ENCODE measurements at regions not wholly inside any gene's neighbourhood (a gene's known extent, or its start where the extent isn't known, plus 50 kb on each side); places are given as distances from the start of the nearest gene placed in this dataset.
A peak's percentile ranks its signal among the peaks of the same experiment; 100 is the strongest.

- H3K4me3 ChIP-seq (ENCODE audit: low read depth, poor library complexity, severe bottlenecking) = no peak overlapping the region
- 93% methylated on average over 8 of the region's 8 CpGs for WGBS, 2 donors
- no peak for TF ChIP-seq POLR2A (IDR thresholded peaks at IDR 0.05)
- TF ChIP-seq, protein P1, sequence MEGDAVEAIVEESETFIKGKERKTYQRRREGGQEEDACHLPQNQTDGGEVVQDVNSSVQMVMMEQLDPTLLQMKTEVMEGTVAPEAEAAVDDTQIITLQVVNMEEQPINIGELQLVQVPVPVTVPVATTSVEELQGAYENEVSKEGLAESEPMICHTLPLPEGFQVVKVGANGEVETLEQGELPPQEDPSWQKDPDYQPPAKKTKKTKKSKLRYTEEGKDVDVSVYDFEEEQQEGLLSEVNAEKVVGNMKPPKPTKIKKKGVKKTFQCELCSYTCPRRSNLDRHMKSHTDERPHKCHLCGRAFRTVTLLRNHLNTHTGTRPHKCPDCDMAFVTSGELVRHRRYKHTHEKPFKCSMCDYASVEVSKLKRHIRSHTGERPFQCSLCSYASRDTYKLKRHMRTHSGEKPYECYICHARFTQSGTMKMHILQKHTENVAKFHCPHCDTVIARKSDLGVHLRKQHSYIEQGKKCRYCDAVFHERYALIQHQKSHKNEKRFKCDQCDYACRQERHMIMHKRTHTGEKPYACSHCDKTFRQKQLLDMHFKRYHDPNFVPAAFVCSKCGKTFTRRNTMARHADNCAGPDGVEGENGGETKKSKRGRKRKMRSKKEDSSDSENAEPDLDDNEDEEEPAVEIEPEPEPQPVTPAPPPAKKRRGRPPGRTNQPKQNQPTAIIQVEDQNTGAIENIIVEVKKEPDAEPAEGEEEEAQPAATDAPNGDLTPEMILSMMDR (IDR thresholded peaks at IDR 0.05) = no peak
- no peak for DNase-seq (ENCODE audit: low spot score in 2 of 2)
- intact Hi-C loops (cut with DNase I; ENCODE audit: low total_unique reads) = no loop called here
Observed at GRCh38 chr10:128247576-128247975, 121.4 kb upstream of the MKI67 start.

DNA sequence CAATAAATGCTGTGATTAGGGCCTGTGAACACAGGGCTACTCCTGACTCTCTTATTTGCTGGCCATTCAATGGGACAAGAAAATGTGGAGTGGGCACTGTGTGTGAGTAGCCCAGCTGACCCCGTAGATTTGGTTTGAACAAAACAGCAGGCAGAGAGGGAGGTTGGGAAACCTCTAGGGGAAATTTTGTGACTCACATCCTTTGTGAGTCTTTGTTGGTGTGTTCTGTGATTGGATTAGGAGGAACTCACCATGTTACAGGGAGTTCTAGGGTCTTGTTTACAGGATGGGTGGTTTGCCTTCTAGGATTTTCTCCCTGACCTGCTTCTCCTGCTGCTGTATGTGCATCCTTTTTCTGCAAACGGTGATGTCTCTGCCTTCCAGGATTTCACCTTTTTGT, 128.3 kb upstream of the MKI67 start:
- no peak for TF ChIP-seq POLR2A (IDR thresholded peaks at IDR 0.05)
- TF ChIP-seq, protein P1 (IDR thresholded peaks at IDR 0.05) = no peak
- 50 to 61% methylated on average over 2 of the region's 2 CpGs for WGBS, 2 donors
- intact Hi-C loops (cut with DNase I; ENCODE audit: low total_unique reads) = no loop called here
- H3K4me3 ChIP-seq (ENCODE audit: low read depth, poor library complexity, severe bottlenecking) = no peak overlapping the region
- DNase-seq (ENCODE audit: low spot score in 2 of 2) = no peak

DNA sequence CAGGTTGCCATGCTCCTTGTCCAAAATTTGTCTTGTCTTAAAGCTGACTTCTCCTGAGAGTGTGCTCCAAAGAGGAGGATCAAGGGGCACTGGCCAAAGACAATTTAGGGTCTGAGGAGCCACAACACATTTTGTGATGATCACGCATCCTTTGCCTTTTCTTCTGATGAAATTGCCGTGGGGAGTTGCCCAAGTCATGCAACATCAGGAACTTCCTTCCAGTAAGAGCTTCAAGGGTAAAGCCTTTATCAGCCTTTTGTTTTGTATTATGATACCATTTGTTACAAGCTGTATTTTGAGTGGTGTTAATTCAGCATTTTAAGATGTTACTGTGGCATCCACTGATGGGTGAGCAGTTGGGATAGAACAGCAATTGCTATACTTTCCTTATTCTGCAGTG, 131.2 kb upstream of the MKI67 start:
- no peak for TF ChIP-seq POLR2A (IDR thresholded peaks at IDR 0.05)
- TF ChIP-seq, protein P1 (IDR thresholded peaks at IDR 0.05) = no peak
- DNase-seq (ENCODE audit: low spot score in 2 of 2) = no peak
- WGBS, 2 donors = 88 to 98% methylated on average over 2 of the region's 2 CpGs
- intact Hi-C loops (cut with DNase I; ENCODE audit: low total_unique reads) = no loop called here
- no peak overlapping the region for H3K4me3 ChIP-seq (ENCODE audit: low read depth, poor library complexity, severe bottlenecking)

DNA sequence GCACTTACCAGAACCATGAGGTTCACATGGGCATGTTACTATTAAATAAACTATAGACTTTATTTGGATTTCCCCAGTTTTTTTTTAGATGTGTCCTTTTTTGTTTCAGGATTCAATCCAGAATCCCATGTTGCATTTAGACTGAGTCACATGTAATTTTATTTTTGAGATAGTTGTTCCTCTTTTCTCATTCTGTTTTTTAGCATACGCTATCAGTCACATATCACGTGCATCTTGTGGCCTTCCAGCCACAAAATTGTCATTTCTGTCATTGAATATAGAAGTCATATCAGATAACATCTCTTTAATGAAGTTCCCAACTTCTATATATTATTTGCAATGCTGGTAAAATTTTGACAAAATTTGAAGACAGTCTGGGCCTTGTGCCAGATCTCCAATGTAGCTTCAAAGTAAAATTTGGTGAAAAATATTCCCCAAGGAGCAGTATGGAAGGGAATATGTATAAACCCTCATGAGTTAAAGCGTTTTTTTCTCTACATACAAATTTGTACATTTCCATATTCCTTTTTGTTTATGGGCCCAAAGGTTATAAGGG, 132.3 kb upstream of the MKI67 start:
- DNase-seq (ENCODE audit: low spot score in 2 of 2) = no peak
- no peak for TF ChIP-seq POLR2A (IDR thresholded peaks at IDR 0.05)
- TF ChIP-seq, protein P1 (IDR thresholded peaks at IDR 0.05) = no peak
- WGBS, 2 donors = 53 to 58% methylated on average over 3 of the region's 3 CpGs
- intact Hi-C loops (cut with DNase I; ENCODE audit: low total_unique reads) = no loop called here
- no peak overlapping the region for H3K4me3 ChIP-seq (ENCODE audit: low read depth, poor library complexity, severe bottlenecking)

GRCh38 chr10:128263891-128264688, 137.9 kb upstream of the MKI67 start:
- DNase-seq (ENCODE audit: low spot score in 2 of 2) = peak; percentile 35 to 86
- WGBS, 2 donors = 30 to 33% methylated on average over 13 of the region's 13 CpGs
- intact Hi-C loops (cut with DNase I; ENCODE audit: low total_unique reads) = no loop called here
- TF ChIP-seq, protein P1 (IDR thresholded peaks at IDR 0.05) = no peak
- TF ChIP-seq POLR2A (IDR thresholded peaks at IDR 0.05) = no peak
- no peak overlapping the region for H3K4me3 ChIP-seq (ENCODE audit: low read depth, poor library complexity, severe bottlenecking)

All from lower leg skin (tissue), 4 donors.